CD4-positive, alpha-beta T cell treated with Interleukin-17A for 1 hour (primary cell): ENCODE measurements at regions not wholly inside any gene's neighbourhood (a gene's known extent, or its start where the extent isn't known, plus 50 kb on each side); places are given as distances from the start of the nearest gene placed in this dataset.
"Not testable (repeated sequence)": the region's sequence is repeated elsewhere in the genome, so short reads cannot be mapped to it uniquely, and the experiment has no call there.

Experiments used
- DNase-seq: peaks from one replicate; pipeline ENCODE4 v3.0.0-alpha.2; 2020

DNA sequence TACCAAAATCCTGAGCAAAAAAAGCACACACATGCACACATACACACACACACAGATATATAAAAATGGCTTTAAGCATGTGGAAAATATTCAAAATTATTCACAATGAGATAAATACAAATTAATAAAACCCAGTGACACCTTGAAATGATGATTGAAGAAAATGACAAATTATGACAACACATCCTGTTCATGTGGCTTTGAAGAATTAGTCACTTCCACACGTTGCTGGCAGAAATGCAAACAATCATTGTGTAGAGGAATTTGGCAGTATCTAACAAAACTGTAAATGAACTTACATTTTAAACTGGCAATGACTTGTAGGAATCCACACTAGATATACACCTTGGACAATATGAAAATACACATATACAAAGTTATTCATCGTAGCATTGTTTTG, 95.8 kb upstream of the RGPD4 start:
- DNase-seq, result no peak

DNA sequence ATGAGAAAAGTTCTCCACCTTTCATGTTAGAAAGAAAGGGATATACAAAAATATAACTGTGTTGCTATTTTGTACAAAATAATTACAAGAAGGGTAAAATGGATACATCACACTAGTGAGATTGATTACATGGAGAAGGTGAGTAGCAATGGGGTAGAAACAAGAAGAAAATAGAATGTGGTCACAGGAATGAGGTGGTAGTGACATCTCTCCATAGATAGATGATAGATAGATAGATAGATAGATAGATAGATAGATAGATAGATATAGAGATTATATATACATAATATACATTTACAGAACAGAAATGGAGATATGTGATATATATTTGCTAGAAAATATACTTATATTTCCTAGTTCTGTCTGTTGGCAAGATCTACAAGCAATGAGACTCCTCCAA, 95.3 kb upstream of the RGPD4 start:
- no peak for DNase-seq

- DNase-seq, result no peak
These were observed 91.5 kb upstream of the RGPD4 start for GRCh38 chr2:107735201-107735600.

DNA sequence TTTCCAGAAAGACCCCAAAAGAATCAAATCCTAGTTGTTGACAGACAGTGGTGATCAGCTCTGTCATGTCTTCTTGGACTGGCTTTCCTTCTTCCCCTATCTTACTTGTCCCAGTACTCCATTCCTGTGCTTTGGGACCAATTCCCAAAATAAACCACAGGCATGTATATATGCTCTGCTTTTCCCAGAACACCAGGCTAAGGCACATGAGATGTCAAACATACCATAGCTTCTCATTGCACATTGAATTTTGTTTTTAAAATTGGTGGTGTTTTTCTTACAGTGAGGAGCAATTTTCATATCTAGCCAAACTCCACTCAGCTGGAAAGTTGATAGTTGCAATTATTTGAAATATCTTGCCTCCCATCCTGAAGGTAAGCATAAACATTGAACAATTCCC, 88.9 kb upstream of the RGPD4 start:
- DNase-seq, result no peak

DNA sequence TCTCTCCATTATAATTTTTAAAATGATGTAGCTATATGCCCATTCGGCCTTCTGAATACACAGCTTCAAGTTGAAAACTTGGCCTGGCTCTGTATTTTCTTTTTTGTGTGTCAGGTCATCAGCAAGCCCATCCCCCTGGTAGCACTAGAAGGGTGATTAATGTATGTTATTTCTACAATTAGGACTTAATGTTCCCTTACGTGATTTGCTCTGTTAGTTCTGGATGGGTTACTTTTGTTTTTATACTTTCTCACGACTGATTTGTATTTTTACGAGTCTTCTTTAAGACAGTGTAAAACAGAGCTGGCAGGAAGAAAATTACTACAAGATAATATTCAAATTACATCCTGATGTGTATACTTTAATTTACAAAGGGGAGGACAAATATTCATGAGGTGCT, 88.4 kb upstream of the RGPD4 start:
- DNase-seq, result no peak

DNA sequence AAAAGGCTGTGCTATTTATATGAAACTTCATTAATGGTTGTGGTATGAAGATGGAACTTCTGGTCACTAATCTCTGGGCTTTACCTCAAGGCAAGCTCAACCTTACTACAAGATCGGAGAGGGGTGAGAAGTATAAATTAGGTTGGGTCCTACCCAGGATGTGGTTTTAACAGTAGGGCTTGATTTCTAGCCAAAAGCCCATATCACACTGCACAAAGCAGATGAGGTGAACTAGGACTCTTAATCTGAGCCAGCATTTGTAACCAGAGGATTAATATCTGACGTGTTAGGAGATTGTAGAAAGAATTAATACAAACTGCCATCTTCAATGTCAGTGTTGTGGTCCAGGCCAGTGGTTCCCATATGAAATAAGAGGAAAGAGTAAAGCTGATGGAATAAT, 86.4 kb upstream of the RGPD4 start:
- no peak for DNase-seq

GRCh38 chr2:107742460-107743027, 84.1 kb upstream of the RGPD4 start:
- DNase-seq, result no peak

- no peak for DNase-seq
These were observed 83.4 kb upstream of the RGPD4 start for GRCh38 chr2:107743274-107743673.

GRCh38 chr2:107745100-107745499, 81.6 kb upstream of the RGPD4 start:
- DNase-seq, result no peak

- DNase-seq, result not testable (repeated sequence)
These were observed 80.0 kb upstream of the RGPD4 start for GRCh38 chr2:107746552-107747198.

GRCh38 chr2:107747199-107747963, 79.3 kb upstream of the RGPD4 start:
- not testable (repeated sequence) for DNase-seq

DNA sequence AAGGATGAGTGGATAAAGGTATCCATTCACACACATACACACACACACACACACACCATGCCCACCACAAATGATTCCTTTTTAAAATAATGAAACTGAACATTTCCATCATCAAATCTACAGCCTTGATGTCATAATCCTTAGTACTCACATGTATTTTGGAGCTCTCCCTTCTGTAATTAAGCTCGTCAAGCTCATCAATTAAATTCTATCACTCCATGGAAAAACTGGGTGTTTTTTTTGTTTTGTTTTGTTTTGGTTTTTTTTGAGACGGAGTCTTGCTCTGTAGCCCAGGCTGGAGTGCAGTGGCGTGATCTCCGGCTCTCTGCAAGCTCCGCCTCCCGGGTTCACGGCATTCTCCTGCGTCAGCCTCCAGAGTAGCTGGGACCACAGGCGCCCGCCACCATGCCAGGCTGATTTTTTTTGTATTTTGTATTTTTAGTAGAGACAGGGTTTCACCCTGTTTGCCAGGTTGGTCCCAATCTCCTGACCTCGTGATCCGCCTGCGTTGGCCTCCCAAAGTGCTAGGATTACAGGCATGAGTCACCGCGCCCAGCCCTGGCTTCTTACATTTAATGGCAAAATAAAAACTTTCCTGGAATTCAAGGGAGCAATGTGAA, 78.6 kb upstream of the RGPD4 start:
- DNase-seq, result no peak

- DNase-seq, result no peak
These were observed 74.8 kb upstream of the RGPD4 start for GRCh38 chr2:107751936-107752335.

GRCh38 chr2:107753806-107754205, 72.9 kb upstream of the RGPD4 start:
- DNase-seq, result not testable (repeated sequence)

GRCh38 chr2:107757223-107757622, 69.5 kb upstream of the RGPD4 start:
- no peak for DNase-seq

DNA sequence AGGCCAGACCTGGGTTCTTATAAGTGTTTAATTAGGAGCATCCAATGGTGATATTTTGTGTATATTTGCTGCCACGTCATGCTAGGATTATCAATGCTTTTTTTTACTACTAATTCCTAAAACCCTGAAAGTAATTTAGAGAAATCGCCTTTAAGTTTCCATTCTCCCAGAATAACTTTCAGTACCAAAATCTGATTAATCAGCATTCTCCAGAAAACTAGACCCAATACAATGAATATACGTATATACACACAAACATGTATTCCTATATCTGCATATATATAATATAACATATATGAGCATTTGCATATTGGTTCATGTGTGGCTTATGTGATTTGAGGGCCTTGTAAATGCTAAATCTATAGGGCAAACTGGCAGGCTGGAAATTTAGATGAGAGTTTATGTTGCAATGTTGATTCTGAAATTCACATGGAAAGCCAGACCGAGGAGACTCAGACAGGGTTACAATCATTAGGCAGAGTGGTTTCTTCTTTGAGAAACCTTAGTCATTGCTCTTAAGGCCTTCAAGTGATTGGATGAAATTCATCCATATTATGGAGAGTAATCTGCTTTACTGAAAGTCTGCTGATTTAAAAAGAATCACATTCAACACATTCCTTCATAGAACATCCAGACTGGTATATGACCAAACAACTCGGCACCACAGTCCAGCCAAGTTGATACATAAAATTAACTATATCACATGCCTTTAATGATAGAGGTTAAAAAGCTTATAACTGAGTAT, 65.9 kb upstream of the RGPD4 start:
- DNase-seq, result no peak

DNA sequence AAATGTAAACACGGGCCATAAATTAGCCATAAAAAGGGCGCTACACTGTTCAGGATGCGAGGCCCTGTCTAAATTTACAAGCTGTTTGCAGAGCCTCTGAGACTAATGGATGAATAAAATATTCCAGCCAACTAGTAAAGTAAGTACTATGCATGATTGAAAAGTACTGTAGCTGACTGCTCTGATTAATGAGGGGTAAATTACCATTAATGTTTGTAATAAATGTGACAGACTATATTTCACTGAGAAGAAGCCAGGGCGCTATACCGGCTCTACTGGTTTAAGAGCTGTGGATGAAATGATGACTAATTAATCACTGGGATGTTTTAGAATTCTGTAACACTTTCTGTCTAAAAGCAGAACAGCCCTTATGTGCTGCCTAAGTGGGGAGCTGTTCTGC, 54.3 kb upstream of the RGPD4 start:
- DNase-seq, result no peak

DNA sequence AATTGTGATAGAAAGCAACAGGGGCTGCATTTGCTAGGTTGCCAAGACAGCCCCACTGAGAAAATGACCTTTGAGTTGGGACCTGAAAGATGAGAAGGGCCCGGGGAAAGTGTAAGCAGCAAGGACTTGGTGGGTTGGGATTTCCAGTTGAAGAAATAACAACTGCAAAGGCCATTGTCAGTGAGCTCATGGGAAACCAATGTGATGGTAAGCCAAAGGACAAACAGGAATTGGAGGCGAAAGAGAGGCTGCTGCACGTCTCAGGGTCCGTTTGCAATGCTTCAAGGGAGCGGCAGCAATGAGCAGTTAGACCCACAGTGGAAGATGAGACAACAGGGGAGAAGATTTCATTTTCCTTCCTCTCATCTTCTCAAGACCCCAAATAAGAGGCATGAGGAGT, 51.5 kb upstream of the RGPD4 start:
- DNase-seq, result no peak

DNA sequence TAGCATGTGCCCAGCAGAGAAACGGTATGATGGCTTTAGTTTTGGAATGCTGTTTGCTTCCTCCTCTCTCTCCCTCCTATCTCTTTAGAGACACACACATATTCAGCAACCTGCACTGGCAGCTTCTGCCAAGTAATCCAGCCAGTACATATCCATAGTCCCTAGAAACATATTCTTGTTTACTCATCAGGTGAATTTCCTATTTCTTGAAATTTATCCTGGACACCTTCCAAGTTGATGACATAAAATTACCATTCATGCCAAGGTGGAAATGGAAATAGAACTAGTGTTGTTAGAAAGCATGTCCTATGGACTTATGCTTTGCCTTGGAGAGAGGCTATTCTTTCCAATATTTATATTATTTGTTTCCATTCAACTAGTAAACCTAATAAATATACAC, 50.9 kb upstream of the RGPD4 start:
- DNase-seq, result no peak

GRCh38 chr2:107776362-107776761, 50.3 kb upstream of the RGPD4 start:
- DNase-seq, result no peak
